T-helper 17 cell (primary cell): ENCODE measurements at regions not wholly inside any gene's neighbourhood (a gene's known extent, or its start where the extent isn't known, plus 50 kb on each side); places are given as distances from the start of the nearest gene placed in this dataset.

Experiments
- ATAC-seq: fragments of 150-1000 bp; cut with Tn5 transposase; 2 replicates; pipeline ENCODE4 v1.10.0; 2021; ENCODE audit warnings: mild to moderate bottlenecking, moderate library complexity
- DNase-seq, 3 donors: peaks; one replicate each; pipeline versions ENCODE4 v3.0.0 to v3.0.0-alpha.2; 2020 to 2021
- H3K9me3 ChIP-seq: one replicate; pipeline ENCODE4 v1.7.0; 2013; ENCODE audit warnings: low read length, mild to moderate bottlenecking; ENCODE audit not compliant: control insufficient read depth, poor library complexity, severe bottlenecking
- H3K27ac Mint-ChIP-seq: one replicate; pipeline ENCODE4 v1.8.0; 2022; ENCODE audit warnings: mild to moderate bottlenecking, moderate library complexity, mixed read lengths
- H3K27me3 Mint-ChIP-seq: one replicate; pipeline ENCODE4 v1.8.0; 2022; ENCODE audit warnings: mixed read lengths
- H3K36me3 Mint-ChIP-seq: one replicate; pipeline ENCODE4 v1.8.0; 2022; ENCODE audit warnings: low read depth, mixed read lengths
- H3K4me1 Mint-ChIP-seq: one replicate; pipeline ENCODE4 v1.8.0; 2022; ENCODE audit warnings: mild to moderate bottlenecking, mixed read lengths
- H3K4me3 Mint-ChIP-seq: one replicate; pipeline ENCODE4 v1.8.0; 2022; ENCODE audit warnings: mild to moderate bottlenecking, moderate library complexity, mixed read lengths

DNA sequence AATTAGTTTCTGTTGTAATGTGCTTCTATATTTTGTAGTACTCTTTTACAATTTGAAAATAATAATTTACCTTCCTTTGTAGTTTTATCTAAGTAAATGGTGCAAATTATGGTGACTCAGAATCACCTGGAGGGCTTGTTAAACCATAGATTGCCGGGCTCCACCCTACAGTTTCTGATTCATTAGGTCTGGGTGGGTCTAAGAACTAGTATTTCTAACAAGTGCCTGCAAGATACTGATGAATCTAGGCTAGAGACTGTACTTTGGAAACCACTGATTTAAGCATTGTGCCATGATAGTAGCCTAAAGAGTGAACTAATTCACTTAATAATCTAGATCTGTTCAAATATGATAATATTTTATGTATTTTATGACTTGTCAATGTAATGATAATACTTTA lies 437.4 kb upstream of the SPRY2 start:
- DNase-seq (no peak), ATAC-seq (no peak)
- H3K9me3 ChIP-seq: peaks cover 2% of the 10 kb centered on the region
- Mint-ChIP-seq H3K4me1 (no peaks in the 10 kb centered on the region), H3K4me3 (no peak overlapping the region), H3K27me3 (no peaks in the 10 kb centered on the region), H3K36me3 (no peaks in the 10 kb centered on the region), H3K27ac (no peak overlapping the region)

DNA sequence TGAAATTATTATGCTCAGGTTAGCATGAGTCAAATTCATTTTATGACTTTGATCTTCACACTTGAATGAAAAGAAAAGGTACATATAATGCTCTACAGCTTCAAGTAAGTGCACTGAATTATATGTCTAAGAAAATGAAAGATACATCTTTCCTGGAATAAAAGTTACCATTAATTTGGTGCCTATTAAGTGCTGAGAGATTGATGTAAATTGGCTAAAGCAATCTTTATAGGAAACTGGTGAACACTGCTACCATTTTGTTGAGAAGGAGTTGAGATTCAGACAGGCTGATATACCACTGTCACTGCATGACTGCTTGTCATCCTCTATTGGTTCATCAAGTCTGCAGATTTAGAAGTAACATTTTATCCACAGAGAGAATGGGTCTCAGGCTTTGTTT lies 416.8 kb upstream of the SPRY2 start:
- Mint-ChIP-seq H3K27me3 (no peaks in the 10 kb centered on the region), H3K27ac (no peak overlapping the region), H3K36me3 (no peaks in the 10 kb centered on the region), H3K4me3 (no peak overlapping the region), H3K4me1 (no peaks in the 10 kb centered on the region)
- ATAC-seq (no peak), DNase-seq (no peak)
- H3K9me3 ChIP-seq: peaks cover 2% of the 10 kb centered on the region

DNA sequence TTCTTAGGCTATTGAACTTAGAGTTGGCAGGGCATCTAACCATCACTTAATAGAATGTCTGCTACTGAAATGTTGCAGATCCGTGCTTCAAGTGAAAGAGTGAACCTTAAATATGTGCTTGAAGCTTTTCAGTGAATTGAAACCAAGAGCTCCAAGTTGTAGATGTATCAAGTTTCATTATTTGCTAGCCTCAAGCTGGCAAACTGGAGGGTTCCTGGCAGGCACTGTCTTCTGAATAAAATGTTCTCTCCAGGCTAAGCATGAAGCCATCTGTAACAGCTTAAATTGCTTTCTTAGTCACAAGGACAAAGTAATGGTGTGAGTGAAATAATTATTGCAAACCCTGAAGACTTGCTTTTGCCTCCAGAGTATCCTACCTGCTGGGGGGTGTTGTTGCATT lies 415.0 kb upstream of the SPRY2 start:
- H3K27me3 Mint-ChIP-seq: no peaks in the 10 kb centered on the region
- no peak overlapping the region for H3K4me3 Mint-ChIP-seq
- peaks cover 2% of the 10 kb centered on the region for H3K9me3 ChIP-seq
- no peak overlapping the region for H3K27ac Mint-ChIP-seq
- DNase-seq (no peak), ATAC-seq (no peak)
- no peaks in the 10 kb centered on the region for H3K36me3 Mint-ChIP-seq
- no peaks in the 10 kb centered on the region for H3K4me1 Mint-ChIP-seq

DNA sequence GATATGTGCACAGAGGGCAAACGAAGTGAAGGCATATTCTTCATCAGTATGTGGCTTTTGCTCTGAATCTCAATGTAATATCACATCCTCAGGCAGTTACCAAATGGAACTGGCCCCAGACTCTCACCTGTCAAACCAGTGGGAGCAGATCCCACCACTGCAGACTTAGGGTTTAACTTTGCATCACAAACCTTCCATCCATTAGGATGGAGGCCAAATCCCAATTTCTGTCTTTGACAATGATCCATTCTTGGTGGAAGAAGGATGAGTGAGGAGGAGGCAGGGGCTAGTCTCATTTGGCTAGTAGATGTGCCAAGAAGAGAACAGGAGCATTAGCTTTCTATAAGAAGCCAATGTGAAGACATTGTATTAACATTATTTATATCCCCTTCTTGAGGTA lies 413.5 kb upstream of the SPRY2 start:
- Mint-ChIP-seq H3K36me3 (no peaks in the 10 kb centered on the region), H3K4me3 (no peak overlapping the region), H3K4me1 (no peaks in the 10 kb centered on the region), H3K27me3 (no peaks in the 10 kb centered on the region), H3K27ac (no peak overlapping the region)
- ATAC-seq: no peak
- peaks cover 2% of the 10 kb centered on the region for H3K9me3 ChIP-seq
- DNase-seq: no peak

DNA sequence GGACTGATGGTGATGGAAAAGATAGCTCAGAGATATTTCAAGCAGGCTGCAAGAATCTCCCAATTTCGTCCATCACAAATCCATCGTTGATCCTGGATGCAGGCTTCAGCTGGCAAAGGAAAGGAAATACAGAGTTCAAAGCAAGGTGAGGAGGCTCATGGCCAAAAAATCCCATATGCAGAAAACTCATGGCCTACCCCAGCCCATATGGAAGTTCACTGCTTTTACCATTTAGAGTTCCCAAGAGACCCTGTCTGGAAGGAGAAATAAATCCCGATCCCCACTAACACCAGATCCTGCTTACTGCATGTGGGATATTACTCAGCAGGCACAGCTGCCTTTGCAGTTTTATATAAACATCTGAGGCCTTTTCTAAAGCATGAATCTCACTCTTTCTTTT lies 412.9 kb upstream of the SPRY2 start:
- no peak for DNase-seq
- no peak overlapping the region for H3K27ac Mint-ChIP-seq
- H3K9me3 ChIP-seq: peaks cover 2% of the 10 kb centered on the region
- no peaks in the 10 kb centered on the region for H3K4me1 Mint-ChIP-seq
- H3K36me3 Mint-ChIP-seq: no peaks in the 10 kb centered on the region
- H3K4me3 Mint-ChIP-seq: no peak overlapping the region
- H3K27me3 Mint-ChIP-seq: no peaks in the 10 kb centered on the region
- no peak for ATAC-seq

DNA sequence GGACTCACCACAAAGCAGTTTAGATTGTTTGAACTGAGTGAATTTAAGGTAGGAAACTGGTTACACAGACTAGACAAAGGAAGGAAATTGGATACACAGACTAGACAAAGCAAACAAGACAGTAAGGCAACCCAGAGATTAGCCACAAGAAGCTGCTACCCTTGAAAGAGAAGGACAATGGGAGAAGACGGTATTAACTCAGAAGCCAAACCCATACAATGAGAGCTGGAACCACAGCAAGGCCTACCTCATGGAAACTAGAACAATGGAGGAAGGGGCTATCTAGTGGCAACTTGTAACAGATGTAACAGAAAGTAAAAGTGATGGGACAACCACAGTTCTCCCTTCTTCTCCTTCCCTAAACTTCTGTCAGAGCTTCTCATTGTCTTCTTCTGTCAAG lies 410.9 kb upstream of the SPRY2 start:
- ATAC-seq: no peak
- H3K27me3 Mint-ChIP-seq: no peaks in the 10 kb centered on the region
- H3K4me1 Mint-ChIP-seq: no peaks in the 10 kb centered on the region
- no peak overlapping the region for H3K27ac Mint-ChIP-seq
- H3K9me3 ChIP-seq: peaks cover 2% of the 10 kb centered on the region
- no peak for DNase-seq
- H3K4me3 Mint-ChIP-seq: no peak overlapping the region
- H3K36me3 Mint-ChIP-seq: no peaks in the 10 kb centered on the region

DNA sequence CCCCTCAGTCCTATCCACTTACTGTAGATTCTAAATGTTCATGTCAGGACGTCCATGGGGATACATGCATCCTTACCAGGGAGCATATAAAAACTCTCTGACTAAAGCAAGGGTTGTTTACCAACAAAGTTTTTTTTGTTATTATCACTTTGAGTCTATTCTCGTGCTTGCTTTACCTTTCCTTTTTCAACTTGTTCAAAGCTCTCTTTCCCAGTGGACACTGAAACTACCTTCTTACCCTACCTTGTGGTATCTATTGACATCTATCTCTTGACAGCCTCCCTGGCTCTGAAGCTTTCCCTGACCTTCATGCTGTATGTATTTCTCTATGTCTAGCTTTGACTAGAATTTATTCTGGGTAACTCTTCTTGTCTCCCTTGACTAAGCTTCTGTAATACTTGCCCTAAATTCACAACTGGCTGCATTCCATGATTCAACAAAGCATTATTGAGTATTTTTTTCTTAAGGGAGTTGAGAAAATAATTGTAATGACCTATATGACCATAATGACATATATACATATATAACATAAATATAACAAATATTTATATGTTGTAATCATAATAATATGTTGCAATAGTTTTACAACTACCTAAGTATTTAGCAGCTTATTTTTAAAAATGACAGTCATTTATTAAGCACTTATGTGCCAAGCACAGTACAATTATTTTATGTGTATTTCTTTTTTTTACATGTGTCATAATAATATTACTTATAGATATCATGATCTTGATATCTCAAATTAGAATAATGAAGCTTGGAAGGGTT lies 403.4 kb upstream of the SPRY2 start:
- no peaks in the 10 kb centered on the region for H3K9me3 ChIP-seq
- H3K36me3 Mint-ChIP-seq: no peaks in the 10 kb centered on the region
- no peak overlapping the region for H3K4me3 Mint-ChIP-seq
- no peaks in the 10 kb centered on the region for H3K27me3 Mint-ChIP-seq
- DNase-seq (no peak), ATAC-seq (no peak)
- H3K4me1 Mint-ChIP-seq: no peaks in the 10 kb centered on the region
- no peak overlapping the region for H3K27ac Mint-ChIP-seq

DNA sequence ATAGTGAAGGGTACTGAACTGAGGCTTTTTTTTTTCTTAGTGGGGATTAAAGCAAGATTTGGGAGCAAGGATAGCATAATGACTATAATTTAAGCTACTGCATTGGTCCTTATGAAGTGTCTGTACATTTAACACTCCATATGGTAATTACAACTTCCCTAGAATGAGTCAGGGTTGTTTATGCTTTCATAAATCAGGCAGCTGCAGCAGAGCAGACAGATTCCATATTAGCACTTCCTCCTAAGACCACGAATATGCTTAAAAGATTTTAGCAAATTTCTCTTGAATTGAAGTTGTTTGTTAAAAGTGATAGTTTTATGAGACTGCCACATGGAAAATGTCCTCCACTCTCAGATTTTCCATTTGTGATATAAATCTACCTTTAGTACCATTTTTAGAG lies 401.1 kb upstream of the SPRY2 start:
- no peaks in the 10 kb centered on the region for H3K36me3 Mint-ChIP-seq
- H3K4me1 Mint-ChIP-seq: no peaks in the 10 kb centered on the region
- H3K27me3 Mint-ChIP-seq: no peaks in the 10 kb centered on the region
- no peak overlapping the region for H3K4me3 Mint-ChIP-seq
- DNase-seq: no peak
- no peak overlapping the region for H3K27ac Mint-ChIP-seq
- H3K9me3 ChIP-seq: no peaks in the 10 kb centered on the region
- ATAC-seq: no peak

DNA sequence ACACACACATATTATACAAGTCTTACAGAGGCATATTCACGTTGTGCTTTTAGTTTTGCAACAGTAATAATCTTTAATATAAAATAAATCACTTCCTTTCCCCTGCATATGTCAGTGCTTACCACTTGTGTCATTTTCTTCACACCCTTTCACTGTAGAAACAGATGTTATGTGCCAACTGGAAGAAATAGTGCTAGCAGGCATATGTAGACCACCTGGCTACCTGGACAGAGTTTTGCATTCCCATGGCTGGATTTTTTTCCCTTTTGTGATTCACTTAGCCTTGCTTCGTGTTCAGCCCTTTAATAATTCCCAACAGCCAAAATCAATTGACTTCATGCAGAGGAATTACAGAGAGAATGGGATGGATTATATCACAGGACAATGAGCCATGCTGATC lies 399.1 kb upstream of the SPRY2 start:
- DNase-seq: no peak
- no peak overlapping the region for H3K27ac Mint-ChIP-seq
- ATAC-seq: no peak
- H3K27me3 Mint-ChIP-seq: no peaks in the 10 kb centered on the region
- H3K36me3 Mint-ChIP-seq: no peaks in the 10 kb centered on the region
- H3K4me1 Mint-ChIP-seq: no peaks in the 10 kb centered on the region
- H3K4me3 Mint-ChIP-seq: no peak overlapping the region
- no peaks in the 10 kb centered on the region for H3K9me3 ChIP-seq

DNA sequence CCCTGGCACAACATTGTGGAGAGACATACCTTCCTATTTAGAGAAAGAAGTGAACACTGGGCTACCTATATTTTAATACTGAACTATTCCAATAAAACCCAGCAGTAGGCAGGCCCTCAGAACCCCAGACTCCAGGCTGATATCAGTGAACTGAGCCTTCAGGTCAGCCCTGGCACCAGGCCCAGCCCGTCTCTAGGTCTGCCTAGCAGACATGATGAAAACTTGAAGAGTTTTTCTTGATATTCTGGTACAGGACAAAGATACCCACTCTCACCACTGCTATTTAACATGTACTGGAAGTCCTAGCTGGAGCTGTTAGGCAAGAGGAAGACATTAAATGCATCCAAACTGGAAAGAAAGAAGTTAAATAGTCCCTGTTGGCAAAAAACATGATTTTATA lies 396.6 kb upstream of the SPRY2 start:
- H3K27me3 Mint-ChIP-seq: no peaks in the 10 kb centered on the region
- DNase-seq (no peak), ATAC-seq (no peak)
- H3K27ac Mint-ChIP-seq: no peak overlapping the region
- no peaks in the 10 kb centered on the region for H3K9me3 ChIP-seq
- no peak overlapping the region for H3K4me3 Mint-ChIP-seq
- no peaks in the 10 kb centered on the region for H3K36me3 Mint-ChIP-seq
- H3K4me1 Mint-ChIP-seq: no peaks in the 10 kb centered on the region

DNA sequence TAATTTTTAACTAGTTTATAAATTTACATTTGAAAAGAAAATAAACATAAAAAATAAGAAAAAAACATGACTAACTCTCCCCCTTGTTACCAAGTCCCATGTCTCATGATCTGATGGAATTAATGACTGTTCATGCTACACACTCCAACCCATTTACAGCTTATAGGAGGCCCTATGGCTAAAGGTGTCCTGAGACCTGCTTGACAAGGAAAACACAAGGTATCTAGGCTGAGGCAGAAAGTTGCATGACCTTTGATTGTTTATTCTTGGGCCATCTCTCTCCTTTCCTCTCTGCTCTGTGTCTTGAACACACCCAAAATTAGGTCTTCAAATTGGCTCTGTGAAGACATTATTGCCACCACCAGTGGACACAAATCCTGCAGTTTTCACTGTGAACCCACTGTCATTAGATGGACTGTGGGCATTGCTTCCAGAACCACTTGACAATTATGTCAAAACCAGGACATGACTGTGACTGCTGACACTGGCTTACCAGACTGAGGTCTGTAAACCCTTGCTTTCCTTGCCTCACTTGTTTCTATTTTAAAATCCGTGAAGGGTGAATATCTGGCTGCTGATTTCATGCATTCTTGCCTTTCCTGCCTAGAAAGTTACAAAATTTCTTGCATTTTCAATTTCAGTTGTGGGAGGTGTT lies 386.5 kb upstream of the SPRY2 start:
- ATAC-seq (no peak), DNase-seq (no peak)
- Mint-ChIP-seq H3K36me3 (no peaks in the 10 kb centered on the region), H3K4me1 (no peaks in the 10 kb centered on the region), H3K4me3 (no peak overlapping the region), H3K27me3 (no peaks in the 10 kb centered on the region), H3K27ac (no peak overlapping the region)
- H3K9me3 ChIP-seq: no peaks in the 10 kb centered on the region

DNA sequence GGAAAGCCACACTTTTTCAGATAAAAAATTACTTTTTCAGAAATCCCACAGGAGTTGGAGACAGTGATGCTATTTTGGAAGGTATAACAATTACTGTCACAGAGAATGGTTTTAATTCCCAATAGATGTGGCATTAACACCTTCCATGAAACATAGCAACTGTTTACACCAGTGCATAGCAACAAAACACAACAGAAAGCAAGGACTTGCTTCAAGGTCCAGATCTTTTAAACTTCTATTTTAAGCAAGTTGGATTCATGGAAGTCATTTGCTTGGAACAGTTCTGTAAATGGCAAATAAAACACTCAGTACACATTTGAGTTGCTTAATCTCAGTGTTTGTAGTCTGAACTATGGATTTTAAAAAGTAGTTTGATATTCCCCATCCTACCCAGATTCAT lies 385.9 kb upstream of the SPRY2 start:
- no peak for ATAC-seq
- Mint-ChIP-seq H3K4me3 (no peak overlapping the region), H3K4me1 (no peaks in the 10 kb centered on the region), H3K27ac (no peak overlapping the region), H3K36me3 (no peaks in the 10 kb centered on the region), H3K27me3 (no peaks in the 10 kb centered on the region)
- DNase-seq: no peak
- H3K9me3 ChIP-seq: no peaks in the 10 kb centered on the region

DNA sequence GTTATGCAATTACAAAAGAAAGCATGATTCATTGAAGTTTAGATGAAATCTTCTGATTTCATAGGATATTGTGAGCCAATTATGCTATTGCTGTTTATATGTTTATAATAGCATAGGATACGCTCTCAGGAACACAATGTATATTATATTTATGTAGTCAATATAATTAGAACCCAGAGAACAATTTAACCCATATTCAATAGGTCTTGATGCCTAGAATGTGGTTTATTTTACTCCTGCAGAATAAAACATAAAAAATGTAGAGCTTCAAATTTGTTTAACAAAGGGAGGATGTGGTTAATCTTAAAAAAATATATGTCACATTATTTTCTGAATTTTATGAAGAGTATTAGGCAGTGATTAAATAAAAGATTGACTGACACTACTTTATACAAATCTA lies 380.8 kb upstream of the SPRY2 start:
- Mint-ChIP-seq H3K36me3 (no peaks in the 10 kb centered on the region), H3K4me1 (no peaks in the 10 kb centered on the region), H3K4me3 (no peak overlapping the region), H3K27ac (no peak overlapping the region), H3K27me3 (no peaks in the 10 kb centered on the region)
- no peaks in the 10 kb centered on the region for H3K9me3 ChIP-seq
- no peak for DNase-seq
- ATAC-seq: no peak

DNA sequence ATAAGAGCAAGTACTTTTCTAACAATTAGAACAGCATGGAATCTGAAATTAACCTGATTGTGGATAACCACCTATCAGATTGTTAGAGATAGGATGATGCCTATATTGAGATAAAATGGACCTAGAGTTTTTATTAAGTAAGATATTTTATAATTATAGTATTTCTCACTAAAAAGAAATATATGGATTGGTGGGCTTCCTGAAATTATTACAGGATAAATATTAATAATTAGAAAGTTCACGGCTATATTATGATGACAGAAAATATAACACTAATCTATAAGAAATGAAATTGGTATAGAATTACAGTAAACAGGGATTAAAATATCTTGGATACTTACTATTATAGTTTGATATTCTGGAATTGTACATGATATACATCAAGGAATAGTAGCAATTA lies 378.0 kb upstream of the SPRY2 start:
- H3K36me3 Mint-ChIP-seq: no peaks in the 10 kb centered on the region

More for the DNA sequence above, 378.0 kb upstream of the SPRY2 start:
- no peak overlapping the region for H3K27ac Mint-ChIP-seq
- H3K9me3 ChIP-seq: no peaks in the 10 kb centered on the region
- H3K4me3 Mint-ChIP-seq: no peak overlapping the region
- no peaks in the 10 kb centered on the region for H3K27me3 Mint-ChIP-seq
- ATAC-seq (no peak), DNase-seq (no peak)
- H3K4me1 Mint-ChIP-seq: no peaks in the 10 kb centered on the region
